IPS-NIHi11 (cell line): ENCODE measurements at regions not wholly inside any gene's neighbourhood (a gene's known extent, or its start where the extent isn't known, plus 50 kb on each side); places are given as distances from the start of the nearest gene placed in this dataset.
"Not testable (repeated sequence)": the region's sequence is repeated elsewhere in the genome, so short reads cannot be mapped to it uniquely, and the experiment has no call there.

ENCODE experiments used
- DNase-seq: peaks from one replicate; pipeline ENCODE4 v3.0.0; 2012; ENCODE audit warnings: mixed read lengths, low spot score

DNA sequence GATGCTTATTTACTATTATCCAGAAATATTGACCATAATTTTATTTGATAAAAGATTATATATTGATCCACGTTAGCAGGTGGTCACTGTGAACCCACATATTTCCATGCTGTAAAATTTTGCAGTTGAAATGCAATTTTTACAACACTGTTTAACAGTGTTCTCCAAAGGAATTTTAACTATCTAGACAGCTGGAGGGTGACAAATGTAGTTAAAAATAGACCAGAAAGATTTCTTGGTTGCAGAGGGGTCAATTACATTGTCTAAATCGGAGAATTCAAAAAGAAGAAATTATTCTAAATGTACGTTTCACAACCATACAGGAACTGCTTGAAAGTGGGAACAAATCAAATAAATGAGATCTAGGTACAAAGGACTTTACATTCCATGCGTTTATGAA, 625.2 kb upstream of the NCAM2 start:
- no peak for DNase-seq

GRCh38 chr21:20377250-20377649, 621.0 kb upstream of the NCAM2 start:
- DNase-seq, result no peak

- no peak for DNase-seq
These were observed 609.8 kb upstream of the NCAM2 start for GRCh38 chr21:20388400-20388799.

- no peak for DNase-seq
These were observed 601.4 kb upstream of the NCAM2 start for GRCh38 chr21:20396798-20397197.

DNA sequence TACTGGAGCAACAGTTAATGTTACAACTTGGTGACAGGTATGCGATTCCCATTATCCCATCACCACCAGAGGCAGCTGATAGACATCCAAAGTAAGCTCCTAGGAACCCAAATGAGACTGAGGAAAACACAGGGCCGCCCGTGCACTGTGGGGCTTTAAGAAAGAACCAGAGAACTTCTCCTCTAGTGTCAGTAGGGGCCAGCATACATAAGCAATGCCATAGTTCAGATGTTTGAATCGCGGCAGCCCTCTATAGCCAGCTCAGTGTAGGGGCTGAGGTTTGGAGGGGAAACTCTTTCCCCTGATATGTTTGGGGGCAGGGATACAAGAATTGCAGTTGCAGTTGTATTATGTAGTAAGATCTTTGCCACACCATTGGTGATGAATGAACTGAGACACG, 593.3 kb upstream of the NCAM2 start:
- peak; percentile 17 for DNase-seq

GRCh38 chr21:20418353-20418752, 579.9 kb upstream of the NCAM2 start:
- DNase-seq, result no peak

DNA sequence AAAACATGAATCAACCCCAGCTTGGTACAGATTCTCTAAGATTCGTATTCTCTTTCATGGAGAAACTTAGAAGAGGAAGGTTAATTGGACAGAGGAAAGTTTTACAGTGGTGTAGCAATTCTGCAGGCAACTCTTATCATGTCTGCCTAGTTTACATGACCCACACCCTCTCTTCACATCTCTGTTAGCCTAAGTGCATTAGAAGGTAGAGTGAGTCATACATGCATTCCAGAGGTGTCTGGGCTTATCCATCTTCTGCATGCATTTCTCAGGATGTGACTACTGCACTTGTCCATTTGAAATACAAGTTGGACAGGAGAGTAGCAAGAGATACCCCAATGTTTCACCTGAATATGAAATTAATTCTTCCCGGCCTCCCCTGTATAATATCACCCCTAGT, 578.4 kb upstream of the NCAM2 start:
- DNase-seq, result no peak

DNA sequence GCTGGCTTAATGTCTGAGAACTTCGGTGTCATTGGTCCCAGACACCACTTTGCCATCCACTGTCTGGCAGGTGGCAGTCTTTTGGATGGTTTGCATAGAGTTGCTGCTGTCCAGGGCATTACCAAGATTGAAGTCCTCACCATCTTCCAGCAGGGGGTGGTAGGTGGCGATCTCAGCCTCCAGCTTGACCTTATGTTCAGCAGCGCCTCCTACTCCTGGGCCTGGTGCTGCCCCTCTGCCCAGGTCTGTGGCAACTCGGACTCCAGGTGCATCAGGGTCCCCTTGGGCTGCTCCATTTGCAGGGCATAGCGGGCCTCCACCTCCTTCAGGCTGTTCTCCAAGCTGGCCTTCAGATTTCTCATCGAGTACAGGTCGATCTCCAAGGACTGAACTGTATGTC, 573.3 kb upstream of the NCAM2 start:
- DNase-seq, result no peak

DNA sequence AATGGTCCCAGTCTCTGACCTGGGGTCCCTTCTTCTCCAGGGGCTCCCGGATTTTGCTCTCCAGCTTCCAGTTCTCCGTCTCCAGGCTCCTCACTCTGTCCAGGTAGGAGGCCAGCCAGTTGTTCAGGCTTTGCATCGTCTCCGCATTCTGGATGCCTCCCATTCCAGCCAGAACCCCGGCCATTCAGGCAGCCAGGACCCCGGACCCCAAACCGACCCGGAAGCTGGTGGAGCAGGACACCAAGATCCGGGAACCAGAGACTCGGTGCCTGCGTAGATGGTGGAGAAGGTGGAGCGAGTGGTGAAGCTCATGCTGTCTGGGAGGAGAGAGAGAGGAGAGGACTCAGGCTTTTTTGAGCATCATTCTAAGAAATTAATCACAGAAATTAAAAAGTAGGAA, 572.4 kb upstream of the NCAM2 start:
- no peak for DNase-seq

GRCh38 chr21:20440338-20440737, 557.9 kb upstream of the NCAM2 start:
- DNase-seq, result no peak

DNA sequence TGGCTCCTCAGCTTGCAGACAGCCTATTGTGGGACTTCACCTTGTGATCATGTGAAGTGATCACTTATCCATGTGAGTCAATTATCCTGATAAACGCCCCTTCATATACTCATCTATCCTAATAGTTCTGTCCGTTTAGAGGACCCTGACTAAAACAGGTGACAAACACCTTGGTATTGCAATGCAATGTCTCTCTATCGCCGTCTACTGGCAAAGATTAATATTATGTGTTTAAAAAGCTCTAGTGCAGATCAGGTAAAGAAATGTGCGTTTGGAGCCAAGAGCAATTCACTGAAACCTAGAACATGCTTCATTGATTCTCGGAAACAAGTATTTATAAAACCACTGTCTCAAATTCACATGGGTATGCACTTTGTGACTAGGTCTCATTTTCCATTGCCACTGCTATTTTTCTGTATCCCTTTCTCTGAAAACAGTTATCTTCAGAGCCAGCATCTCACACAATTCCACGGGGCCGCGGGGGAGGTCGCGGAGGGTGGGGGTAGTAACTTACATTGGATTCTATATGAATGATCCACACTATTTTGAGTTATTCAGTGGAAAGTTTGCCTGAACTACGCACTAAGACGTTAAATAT, 554.6 kb upstream of the NCAM2 start:
- DNase-seq, result peak; percentile 41

- no peak for DNase-seq
These were observed 552.2 kb upstream of the NCAM2 start for GRCh38 chr21:20445971-20446370.

- DNase-seq, result no peak
These were observed 547.2 kb upstream of the NCAM2 start for GRCh38 chr21:20451046-20451445.

GRCh38 chr21:20452935-20453334, 545.3 kb upstream of the NCAM2 start:
- no peak for DNase-seq

DNA sequence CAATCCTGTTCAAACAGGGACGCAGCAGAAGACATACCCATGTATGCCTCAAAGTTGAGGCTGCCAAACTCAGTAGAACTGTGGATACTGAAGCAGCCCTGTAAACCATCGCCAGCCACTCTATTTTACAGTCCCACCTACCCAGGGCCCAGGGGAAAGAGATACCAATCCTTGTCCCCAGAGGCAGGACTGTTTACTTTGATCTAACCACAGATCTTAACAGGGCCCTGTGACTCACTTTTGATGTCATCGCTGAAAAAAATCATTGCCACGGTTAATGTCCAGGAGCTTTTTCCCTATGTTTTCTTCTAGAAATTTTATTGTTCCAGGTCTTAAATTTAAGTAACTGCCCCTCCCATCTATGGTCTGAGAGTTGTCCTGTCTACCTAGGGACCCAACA, 538.4 kb upstream of the NCAM2 start:
- DNase-seq, result no peak

DNA sequence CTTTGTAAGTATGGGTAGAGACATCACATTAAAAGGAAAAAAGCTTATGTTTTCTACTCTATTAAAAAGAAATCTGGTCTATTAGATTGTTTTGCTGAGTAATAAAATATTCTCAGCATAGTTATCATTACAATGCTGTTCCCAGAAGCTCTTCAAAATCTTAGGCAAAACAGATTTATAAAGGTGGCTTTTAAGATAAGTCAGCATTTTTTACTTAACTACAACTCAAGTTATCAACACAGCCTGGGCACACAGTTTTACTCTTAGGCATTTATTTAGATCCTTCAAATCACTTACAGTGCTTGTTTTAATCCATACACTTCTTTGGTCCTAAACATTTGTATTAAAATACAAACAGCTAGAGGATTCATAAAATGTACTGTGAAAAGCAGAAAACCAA, 534.8 kb upstream of the NCAM2 start:
- DNase-seq, result no peak

- no peak for DNase-seq
These were observed 528.8 kb upstream of the NCAM2 start for GRCh38 chr21:20469361-20469760.

GRCh38 chr21:20486303-20486702, 511.9 kb upstream of the NCAM2 start:
- no peak for DNase-seq

DNA sequence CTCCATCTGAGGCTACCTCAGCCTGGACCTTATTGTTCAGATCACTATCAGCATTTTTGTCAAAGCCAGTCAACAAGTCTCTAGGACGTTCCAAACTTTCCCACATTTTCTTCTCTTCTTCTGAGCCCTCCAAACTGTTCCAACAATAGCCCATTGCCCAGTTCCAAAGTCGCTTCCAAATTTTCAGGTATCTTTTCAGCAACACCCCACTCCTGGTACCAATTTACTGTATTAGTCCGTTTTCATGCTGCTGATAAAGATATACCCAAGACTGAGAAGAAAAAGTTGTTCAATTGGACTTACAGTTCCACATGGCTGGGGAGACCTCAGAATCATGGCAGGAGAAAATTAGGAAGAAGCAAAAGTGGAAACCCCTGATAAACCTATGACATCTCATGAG, 495.3 kb upstream of the NCAM2 start:
- not testable (repeated sequence) for DNase-seq

DNA sequence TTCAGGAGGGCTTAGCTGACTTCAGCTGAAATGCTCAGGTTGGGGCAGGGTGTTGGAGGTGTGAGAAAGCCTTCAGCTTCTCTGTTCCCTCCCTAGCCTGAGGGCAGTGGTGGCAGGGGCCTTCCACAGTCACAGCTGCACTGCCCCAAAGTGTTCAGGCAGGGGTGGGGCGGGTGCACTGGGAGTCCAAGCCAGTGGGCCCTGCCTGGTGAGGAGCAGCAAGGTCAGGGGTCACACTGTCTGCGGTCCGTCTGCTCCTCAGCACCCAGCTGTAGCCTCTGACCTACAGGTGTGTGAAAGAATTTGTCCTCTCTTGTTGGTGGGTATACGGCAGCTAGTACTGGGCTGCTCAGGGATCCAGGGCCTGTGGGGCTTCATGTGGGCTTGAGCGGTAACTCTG, 490.4 kb upstream of the NCAM2 start:
- DNase-seq, result no peak

DNA sequence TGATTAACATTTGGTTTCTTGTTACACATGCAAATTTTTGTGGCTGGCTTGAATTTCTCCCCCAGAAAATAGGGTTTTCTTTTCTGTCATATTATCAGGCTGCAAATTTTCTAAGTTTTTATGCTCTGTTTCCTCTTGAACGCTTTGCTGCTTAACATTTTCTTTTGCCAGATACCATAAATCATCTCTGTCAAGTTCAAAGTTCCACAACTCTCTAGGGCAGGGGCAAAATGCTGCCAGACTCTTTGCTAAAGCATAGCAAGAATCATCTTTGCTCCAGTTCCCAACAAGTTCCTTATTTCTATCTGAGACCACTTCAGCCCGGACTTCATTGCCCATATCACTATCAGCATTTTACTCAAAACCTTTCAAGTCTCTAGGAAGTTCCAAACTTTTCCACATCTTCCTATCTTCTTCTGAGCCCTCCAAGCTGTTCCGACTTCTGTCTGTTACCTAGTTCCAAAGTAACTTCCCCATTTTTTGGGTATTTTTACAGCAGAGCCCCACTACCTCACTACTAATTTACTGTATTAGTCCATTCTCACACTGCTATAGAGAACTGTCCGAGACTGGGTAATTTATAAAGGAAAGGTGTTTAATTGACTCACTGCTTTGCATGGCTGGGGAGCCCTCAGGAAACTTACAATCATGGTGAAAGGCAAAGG, 486.9 kb upstream of the NCAM2 start:
- no peak for DNase-seq

DNA sequence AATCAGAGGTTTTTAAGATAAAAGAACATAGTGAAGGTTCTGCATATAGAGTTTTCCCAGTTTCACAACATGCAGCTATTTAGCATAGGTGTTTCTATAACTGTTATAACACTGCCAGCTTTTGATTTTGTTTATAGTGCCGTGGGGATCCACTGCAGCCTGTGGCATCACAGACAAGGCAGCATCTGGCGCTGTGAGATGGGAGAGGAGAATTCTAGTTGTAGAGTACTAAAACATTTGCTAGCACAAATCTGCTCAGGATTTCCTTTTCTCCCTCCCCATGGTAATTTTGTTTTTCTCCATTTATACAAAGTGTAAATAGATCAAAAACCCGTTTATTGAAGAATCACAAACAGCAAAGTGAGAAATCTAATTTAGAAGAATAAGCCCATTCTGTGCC, 482.8 kb upstream of the NCAM2 start:
- no peak for DNase-seq

DNA sequence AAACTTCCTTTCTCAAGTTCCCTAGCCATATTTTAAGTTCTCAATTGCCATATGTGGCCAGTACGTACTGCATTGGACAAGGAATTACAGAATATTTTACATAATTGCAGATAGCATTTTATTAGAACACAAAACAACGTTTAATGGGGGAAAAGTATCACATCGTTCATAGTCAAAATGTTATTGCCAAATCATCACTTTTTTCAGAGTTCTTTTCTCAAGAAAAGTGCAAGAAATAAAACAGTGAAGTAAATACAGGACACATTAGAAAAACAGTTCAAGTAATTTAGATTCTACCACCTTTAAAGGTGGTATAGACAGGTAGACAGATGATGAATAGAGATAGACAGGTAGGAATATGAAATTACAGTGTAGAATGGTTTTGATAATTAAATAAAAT, 479.1 kb upstream of the NCAM2 start:
- DNase-seq, result no peak

- DNase-seq, result no peak
These were observed 475.6 kb upstream of the NCAM2 start for GRCh38 chr21:20522611-20523010.
